Neuronal stem cell (in vitro differentiated cells): ENCODE measurements at regions not wholly inside any gene's neighbourhood (a gene's known extent, or its start where the extent isn't known, plus 50 kb on each side); places are given as distances from the start of the nearest gene placed in this dataset.
"Not testable (repeated sequence)": the region's sequence is repeated elsewhere in the genome, so short reads cannot be mapped to it uniquely, and the experiment has no call there.

Experiments
- DNase-seq: peaks from one replicate; pipeline ENCODE4 v3.0.0-alpha.2; 2013; ENCODE audit warnings: low spot score
- H2AFZ ChIP-seq: one replicate; pipeline ENCODE4 v1.6.1; 2013; ENCODE audit warnings: mild to moderate bottlenecking, low read length, inconsistent platforms
- H2AK5ac ChIP-seq: 2 replicates; pipeline ENCODE4 v1.6.1; 2013; ENCODE audit warnings: low read depth, mild to moderate bottlenecking, inconsistent platforms, low read length, moderate library complexity, mixed read lengths
- H2BK120ac ChIP-seq: 2 replicates; pipeline ENCODE4 v1.6.1; 2013; ENCODE audit warnings: low read depth, mild to moderate bottlenecking, inconsistent platforms, low read length, moderate library complexity, mixed read lengths
- H2BK12ac ChIP-seq: one replicate; pipeline ENCODE4 v1.6.1; 2013; ENCODE audit warnings: low read length, inconsistent platforms
- H2BK15ac ChIP-seq: 2 replicates; pipeline ENCODE4 v1.6.1; 2013; ENCODE audit warnings: mild to moderate bottlenecking, low read length, inconsistent platforms, mixed read lengths
- H2BK5ac ChIP-seq: one replicate; pipeline ENCODE4 v1.6.1; 2013; ENCODE audit warnings: inconsistent platforms, mild to moderate bottlenecking, low read length, moderate library complexity
- H3K14ac ChIP-seq: one replicate; pipeline ENCODE4 v1.6.1; 2013; ENCODE audit warnings: low read length, inconsistent platforms
- H3K18ac ChIP-seq: 2 replicates; pipeline ENCODE4 v1.6.1; 2013; ENCODE audit warnings: low read length, inconsistent platforms
- H3K23ac ChIP-seq: 2 replicates; pipeline ENCODE4 v1.6.1; 2013; ENCODE audit warnings: low read depth, mild to moderate bottlenecking, mixed read lengths, low read length, inconsistent platforms; ENCODE audit not compliant: poor library complexity
- H3K27ac ChIP-seq: replicated peaks from 3 replicates; pipeline ENCODE4 v1.5.1; 2013; ENCODE audit warnings: low read length, inconsistent platforms
- H3K27me3 ChIP-seq, 3 experiments: 2 replicates each; pipeline ENCODE4 v1.6.1; 2013; ENCODE audit warnings: low read length in 3 of 3, mild to moderate bottlenecking in 2 of 3, inconsistent platforms in 1 of 3, low read depth in 1 of 3, mixed read lengths in 1 of 3, moderate library complexity in 1 of 3; ENCODE audit not compliant: control insufficient read depth in 3 of 3, insufficient read depth in 3 of 3
- H3K36me3 ChIP-seq, 2 donors: replicated peaks in 1 of 2; 2 replicates each; pipeline ENCODE4 v1.6.1; 2013; ENCODE audit warnings: low read length in 2 of 2; ENCODE audit not compliant: control insufficient read depth in 2 of 2, insufficient read depth in 2 of 2
- H3K4ac ChIP-seq: 2 replicates; pipeline ENCODE4 v1.6.1; 2013; ENCODE audit warnings: inconsistent platforms, mild to moderate bottlenecking, low read length, moderate library complexity
- H3K4me1 ChIP-seq, 2 donors: 1 replicate in 1 of 2; 2 replicates in 1 of 2; pipeline ENCODE4 v1.6.1; 2013; ENCODE audit warnings: low read length in 2 of 2, low read depth in 1 of 2; ENCODE audit not compliant: control insufficient read depth in 2 of 2, insufficient read depth in 1 of 2
- H3K4me2 ChIP-seq: one replicate; pipeline ENCODE4 v1.6.1; 2013; ENCODE audit warnings: mild to moderate bottlenecking, low read length, inconsistent platforms; ENCODE audit not compliant: insufficient read depth, poor library complexity, severe bottlenecking
- H3K4me3 ChIP-seq, 2 donors: 2 replicates each; pipeline ENCODE4 v1.5.1; 2013; ENCODE audit warnings: low read length in 2 of 2, mild to moderate bottlenecking in 2 of 2, inconsistent platforms in 1 of 2, moderate library complexity in 1 of 2
- H3K79me1 ChIP-seq: one replicate; pipeline ENCODE4 v1.6.1; 2013; ENCODE audit warnings: low read depth, mild to moderate bottlenecking, inconsistent platforms, low read length, moderate library complexity
- H3K9ac ChIP-seq: one replicate; pipeline ENCODE4 v1.6.1; 2013; ENCODE audit warnings: mild to moderate bottlenecking, low read depth, low read length, inconsistent platforms; ENCODE audit not compliant: poor library complexity
- H3K9me3 ChIP-seq, 2 donors: replicated peaks in 1 of 2; 2 replicates each; pipeline versions ENCODE3 to v1.6.1; 2013; ENCODE audit warnings: low read length in 2 of 2, mild to moderate bottlenecking in 2 of 2, inconsistent platforms in 1 of 2, low read depth in 1 of 2, mixed read lengths in 1 of 2, moderate library complexity in 1 of 2; ENCODE audit not compliant: control insufficient read depth in 2 of 2, insufficient read depth in 1 of 2
- H4K8ac ChIP-seq: one replicate; pipeline ENCODE4 v1.6.1; 2013; ENCODE audit warnings: low read depth, mild to moderate bottlenecking, inconsistent platforms, low read length, moderate library complexity
- H4K91ac ChIP-seq: one replicate; pipeline ENCODE4 v1.6.1; 2013; ENCODE audit warnings: low read length, low read depth, mild to moderate bottlenecking, inconsistent platforms; ENCODE audit not compliant: poor library complexity
- WGBS, 2 donors: extraction: QIAGEN DNeasy Blood & Tissue Kit; methylation state at CpG; one replicate each; pipeline ENCODE4 v1.1.7; 2013; ENCODE audit warnings: missing lambda C conversion rate in 2 of 2, mixed read lengths in 1 of 2; ENCODE audit not compliant: insufficient read length in 2 of 2, insufficient replicate concordance in 1 of 2; ENCODE audit errors: extremely low coverage in 2 of 2; 5-methylcytosine and 5-hydroxymethylcytosine counted together

DNA sequence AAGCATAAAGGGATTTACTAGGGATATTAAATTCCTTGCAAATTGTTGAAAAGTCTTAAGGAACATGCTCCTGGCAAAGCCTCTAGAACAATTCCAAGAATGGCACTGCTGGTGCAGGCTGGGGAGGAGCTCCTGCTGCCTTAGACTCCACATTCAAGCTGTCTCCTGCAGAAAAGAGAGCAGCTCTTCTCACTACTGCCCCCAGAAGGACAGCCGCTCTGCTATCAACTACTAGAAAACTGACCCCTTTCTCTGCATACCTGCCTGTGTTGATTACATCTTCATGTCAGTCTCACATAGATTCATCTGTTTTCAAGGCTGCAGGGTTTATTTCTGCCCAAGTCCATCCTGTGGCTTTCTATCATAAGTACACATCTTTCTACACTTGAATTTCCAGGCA, 312.8 kb downstream of the RPIA start:
- H3K9ac ChIP-seq, H3K9me3 ChIP-seq, H3K4ac ChIP-seq, H3K4me1 ChIP-seq, H3K4me3 ChIP-seq, H3K14ac ChIP-seq, H3K23ac ChIP-seq, H3K18ac ChIP-seq, H2BK15ac ChIP-seq, H3K79me1 ChIP-seq, H3K27ac ChIP-seq, H2BK5ac ChIP-seq, H3K36me3 ChIP-seq, H2AFZ ChIP-seq, H4K91ac ChIP-seq, H2BK120ac ChIP-seq, H2AK5ac ChIP-seq, H3K27me3 ChIP-seq, DNase-seq, H3K4me2 ChIP-seq, H2BK12ac ChIP-seq, H4K8ac ChIP-seq: not testable (repeated sequence)
- no CpG with 5 or more reads among the region's 1 CpG for WGBS, 2 donors

DNA sequence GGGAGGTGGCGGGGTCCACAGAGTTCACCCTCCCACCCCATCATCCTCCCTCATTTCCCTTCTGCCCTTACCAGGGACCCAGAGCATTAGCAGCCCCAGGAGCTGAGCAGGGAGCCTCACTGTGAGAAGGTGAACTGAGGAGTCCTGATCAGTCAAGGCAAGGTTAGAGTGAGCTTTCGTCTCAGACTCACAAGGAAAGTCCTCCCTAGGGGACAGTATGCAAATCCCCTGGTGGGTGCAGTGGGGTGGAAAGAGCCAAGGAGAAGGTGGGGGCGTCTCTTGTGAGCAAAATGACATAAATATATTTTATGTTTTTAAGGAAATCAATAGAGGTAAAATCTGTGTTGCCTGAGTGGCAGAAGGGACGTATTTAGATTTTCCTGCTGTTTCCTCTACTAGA, 329.1 kb downstream of the RPIA start:
- H2AFZ ChIP-seq, H3K18ac ChIP-seq, H2BK12ac ChIP-seq, H2BK15ac ChIP-seq, H4K8ac ChIP-seq, H3K36me3 ChIP-seq, H2BK5ac ChIP-seq, H2BK120ac ChIP-seq, H3K9me3 ChIP-seq, H3K4me3 ChIP-seq, H2AK5ac ChIP-seq, H3K27ac ChIP-seq, H3K27me3 ChIP-seq, H3K79me1 ChIP-seq, H3K23ac ChIP-seq, H3K9ac ChIP-seq, H3K4ac ChIP-seq, H3K14ac ChIP-seq, H4K91ac ChIP-seq, DNase-seq, H3K4me1 ChIP-seq, H3K4me2 ChIP-seq: not testable (repeated sequence)
- no CpG with 5 or more reads among the region's 4 CpGs for WGBS, 2 donors

DNA sequence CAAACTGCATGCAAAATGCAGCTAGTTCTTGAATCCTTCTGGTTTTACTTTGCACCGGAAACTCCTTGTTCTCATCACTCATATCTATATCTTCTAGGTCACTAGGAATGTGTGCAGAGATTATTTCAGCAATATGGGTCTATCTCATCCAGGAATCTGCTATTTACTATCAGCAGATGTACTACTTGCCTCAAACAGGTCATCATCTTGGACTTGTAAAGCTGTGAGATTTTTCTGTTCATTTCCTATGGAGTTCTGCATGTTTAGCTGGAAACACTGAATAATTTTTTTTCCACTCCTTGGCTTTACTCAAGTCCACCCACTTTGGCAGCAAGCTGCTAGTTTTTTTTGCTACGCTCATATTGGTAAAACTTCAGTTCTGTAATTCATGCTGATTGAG, 334.8 kb downstream of the RPIA start:
- not testable (repeated sequence) for H4K8ac ChIP-seq, H2BK15ac ChIP-seq, H3K9ac ChIP-seq, H3K9me3 ChIP-seq, H3K23ac ChIP-seq, H2BK120ac ChIP-seq, H3K27me3 ChIP-seq, H3K4ac ChIP-seq, H3K79me1 ChIP-seq, H2BK5ac ChIP-seq, H3K36me3 ChIP-seq, H2AK5ac ChIP-seq, H3K4me1 ChIP-seq, DNase-seq, H2AFZ ChIP-seq, H3K4me3 ChIP-seq, H3K14ac ChIP-seq, H2BK12ac ChIP-seq, H3K27ac ChIP-seq, H3K4me2 ChIP-seq, H3K18ac ChIP-seq, H4K91ac ChIP-seq
- WGBS, 2 donors = no CpG with 5 or more reads among the region's 2 CpGs

DNA sequence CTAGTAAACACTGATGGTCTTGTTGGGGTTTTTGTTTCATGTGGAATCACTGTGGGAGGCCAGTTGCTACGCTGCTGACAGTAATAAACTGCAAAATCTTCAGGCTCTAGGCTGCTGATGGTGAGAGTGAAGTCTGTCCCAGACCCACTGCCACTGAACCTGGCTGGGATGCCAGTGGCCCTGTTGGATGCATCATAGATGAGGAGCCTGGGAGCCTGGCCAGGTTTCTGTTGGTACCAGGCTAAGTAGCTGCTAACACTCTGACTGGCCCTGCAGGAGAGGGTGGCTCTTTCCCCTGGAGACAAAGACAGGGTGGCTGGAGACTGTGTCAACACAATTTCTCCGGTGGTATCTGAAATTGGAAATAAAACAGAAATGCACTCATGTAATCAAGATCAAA, 335.6 kb downstream of the RPIA start:
- H3K18ac ChIP-seq, H3K23ac ChIP-seq, H3K79me1 ChIP-seq, H3K36me3 ChIP-seq, H2BK12ac ChIP-seq, H2AK5ac ChIP-seq, H3K9me3 ChIP-seq, H3K4ac ChIP-seq, H4K8ac ChIP-seq, H3K9ac ChIP-seq, H3K27me3 ChIP-seq, H2AFZ ChIP-seq, H2BK120ac ChIP-seq, H3K4me3 ChIP-seq, H4K91ac ChIP-seq, H3K4me2 ChIP-seq, H2BK5ac ChIP-seq, DNase-seq, H2BK15ac ChIP-seq, H3K27ac ChIP-seq, H3K14ac ChIP-seq, H3K4me1 ChIP-seq: not testable (repeated sequence)
- no CpG with 5 or more reads among the region's 2 CpGs for WGBS, 2 donors
